H1 (cell line): ENCODE measurements at regions not wholly inside any gene's neighbourhood (a gene's known extent, or its start where the extent isn't known, plus 50 kb on each side); places are given as distances from the start of the nearest gene placed in this dataset.

Experiments used
- CTCF ChIA-PET: fragments of 300-600 bp; sonication (Branson Sonifier 250); formaldehyde crosslinking; loops from one replicate; lab custom pipeline; 2021; ENCODE audit not compliant: partially characterized antibody; lab: Charles Lee
- POLR2A ChIA-PET: fragments of 300-600 bp; sonication (Branson Sonifier 250); formaldehyde crosslinking; loops from one replicate; lab custom pipeline; 2021; ENCODE audit warnings: inconsistent platforms; ENCODE audit not compliant: partially characterized antibody; lab: Charles Lee
- DNase-seq, 2 experiments: peaks; one replicate each; pipeline versions ENCODE4 v3.0.0 to v3.0.0-alpha.2; 2010 to 2022; ENCODE audit warnings: low spot score in 2 of 2, low read depth in 1 of 2, mixed read lengths in 1 of 2
- FAIRE-seq: peaks from 2 replicates; lab custom pipeline; 2011; peaks lifted over from hg19 to GRCh38; lab: Jason Lieb, UNC
- H2AFZ ChIP-seq: 2 replicates; pipeline ENCODE4 v1.8.1; 2012; ENCODE audit warnings: low read length, inconsistent platforms
- H2AK5ac ChIP-seq: 2 replicates; pipeline ENCODE4 v1.6.1; 2013; ENCODE audit warnings: low read depth, low read length
- H2BK120ac ChIP-seq: replicated peaks from 2 replicates; pipeline ENCODE3; 2013; ENCODE audit warnings: low read depth, low read length, inconsistent platforms
- H2BK12ac ChIP-seq: 2 replicates; pipeline ENCODE4 v1.6.1; 2013; ENCODE audit warnings: low read depth, low read length
- H2BK15ac ChIP-seq: 2 replicates; pipeline ENCODE4 v1.6.1; 2013; ENCODE audit warnings: low read length
- H2BK20ac ChIP-seq: 2 replicates; pipeline ENCODE4 v1.6.1; 2013; ENCODE audit warnings: low read length
- H2BK5ac ChIP-seq: 2 replicates; pipeline ENCODE4 v1.6.1; 2013; ENCODE audit warnings: low read depth, low read length
- H3K14ac ChIP-seq: 2 replicates; pipeline ENCODE4 v1.6.1; 2013; ENCODE audit warnings: inconsistent platforms; ENCODE audit not compliant: insufficient read length
- H3K18ac ChIP-seq: 2 replicates; pipeline ENCODE4 v1.6.1; 2013; ENCODE audit warnings: low read length; ENCODE audit errors: extremely low read depth
- H3K23ac ChIP-seq: 2 replicates; pipeline ENCODE4 v1.6.1; 2013; ENCODE audit warnings: inconsistent platforms; ENCODE audit not compliant: insufficient read length
- H3K23me2 ChIP-seq: 2 replicates; pipeline ENCODE4 v1.6.1; 2013; ENCODE audit warnings: low read depth, low read length
- H3K27ac ChIP-seq: 2 replicates; pipeline ENCODE4 v1.6.1; 2011; ENCODE audit warnings: low read depth, low read length, inconsistent platforms
- H3K27me3 ChIP-seq, 4 experiments: replicated peaks in 1 of 4; 1 replicate in 1 of 4; 2 replicates in 3 of 4; pipeline versions ENCODE4 v1.6.1 to v1.8.1; 2011 to 2013; ENCODE audit warnings: low read length in 3 of 4, mild to moderate bottlenecking in 3 of 4, inconsistent platforms in 2 of 4, mixed read lengths in 2 of 4, moderate library complexity in 1 of 4; ENCODE audit not compliant: control insufficient read depth in 3 of 4, insufficient read depth in 3 of 4; ENCODE audit errors: extremely low read depth in 1 of 4
- H3K36me3 ChIP-seq, 4 experiments: 2 replicates each; pipeline versions ENCODE4 v1.6.1 to v1.8.1; 2011 to 2013; ENCODE audit warnings: mild to moderate bottlenecking in 4 of 4, low read length in 3 of 4, moderate library complexity in 2 of 4, control low read depth in 1 of 4, inconsistent platforms in 1 of 4; ENCODE audit not compliant: insufficient read depth in 4 of 4, control insufficient read depth in 2 of 4
- H3K4ac ChIP-seq: replicated peaks from 2 replicates; pipeline ENCODE3; 2013; ENCODE audit warnings: low read length, low read depth, mixed read lengths, inconsistent platforms; ENCODE audit not compliant: insufficient read length
- H3K4me1 ChIP-seq, 4 experiments: replicated peaks in 1 of 4; 1 replicate in 1 of 4; 2 replicates in 3 of 4; pipeline versions ENCODE4 v1.6.1 to v1.8.1; 2011 to 2013; ENCODE audit warnings: low read length in 3 of 4, inconsistent platforms in 2 of 4, mixed read lengths in 1 of 4; ENCODE audit not compliant: insufficient read depth in 4 of 4, control insufficient read depth in 3 of 4
- H3K4me2 ChIP-seq, 2 experiments: 2 replicates each; pipeline versions ENCODE4 v1.6.1 to v1.8.1; 2011 to 2013; ENCODE audit warnings: low read depth in 2 of 2, low read length in 2 of 2, control low read depth in 1 of 2, inconsistent platforms in 1 of 2, mild to moderate bottlenecking in 1 of 2; ENCODE audit not compliant: insufficient read depth in 1 of 2
- H3K4me3 ChIP-seq, 4 experiments: fragments of 200-600, 300-600 bp in 1 of 4; sonication (generic), shearing (Covaris generic), sonication (Bioruptor Twin) in 1 of 4; 2 replicates each; pipeline versions ENCODE4 v1.5.1 to v1.8.1; 2011 to 2016; ENCODE audit warnings: low read length in 4 of 4, low read depth in 3 of 4, control low read depth in 2 of 4, inconsistent platforms in 2 of 4, mild to moderate bottlenecking in 2 of 4, mixed read lengths in 1 of 4, moderate library complexity in 1 of 4; ENCODE audit not compliant: insufficient read depth in 2 of 4; ENCODE audit errors: extremely low read depth in 1 of 4
- H3K56ac ChIP-seq: replicated peaks from 2 replicates; pipeline ENCODE3; 2013; ENCODE audit warnings: low read depth, mild to moderate bottlenecking, mixed read lengths, low read length, inconsistent platforms; ENCODE audit not compliant: insufficient read length
- H3K79me1 ChIP-seq: 2 replicates; pipeline ENCODE4 v1.6.1; 2013; ENCODE audit warnings: low read depth, low read length, control low read depth
- H3K79me2 ChIP-seq, 2 experiments: 2 replicates each; pipeline versions ENCODE4 v1.6.1 to v1.8.1; 2012 to 2013; ENCODE audit warnings: low read length in 2 of 2, mild to moderate bottlenecking in 2 of 2, inconsistent platforms in 1 of 2; ENCODE audit not compliant: insufficient read depth in 2 of 2, control insufficient read depth in 1 of 2
- H3K9ac ChIP-seq, 4 experiments: replicated peaks in 1 of 4; 1 replicate in 1 of 4; 2 replicates in 3 of 4; pipeline versions ENCODE4 v1.6.1 to v1.8.1; 2011 to 2013; ENCODE audit warnings: low read depth in 3 of 4, low read length in 3 of 4, control low read depth in 2 of 4, mild to moderate bottlenecking in 2 of 4, moderate library complexity in 2 of 4, inconsistent platforms in 1 of 4; ENCODE audit errors: extremely low read depth in 1 of 4
- H3K9me3 ChIP-seq, 2 experiments: 2 replicates each; pipeline versions ENCODE4 v1.6.1 to v1.8.1; 2012 to 2013; ENCODE audit warnings: mild to moderate bottlenecking in 2 of 2, moderate library complexity in 2 of 2, control low read depth in 1 of 2, inconsistent platforms in 1 of 2, low read depth in 1 of 2, low read length in 1 of 2, mixed read lengths in 1 of 2; ENCODE audit not compliant: insufficient read depth in 2 of 2
- H4K20me1 ChIP-seq, 2 experiments: replicated peaks in 1 of 2; 2 replicates each; pipeline versions ENCODE3 to v1.8.1; 2011 to 2013; ENCODE audit warnings: inconsistent platforms in 2 of 2, low read length in 2 of 2, mild to moderate bottlenecking in 1 of 2; ENCODE audit not compliant: insufficient read depth in 2 of 2, control insufficient read depth in 1 of 2
- H4K5ac ChIP-seq: 2 replicates; pipeline ENCODE4 v1.6.1; 2013; ENCODE audit warnings: low read length, low read depth, mixed read lengths, inconsistent platforms; ENCODE audit not compliant: insufficient read length
- H4K8ac ChIP-seq: 2 replicates; pipeline ENCODE4 v1.8.0; 2013; ENCODE audit warnings: mild to moderate bottlenecking, moderate library complexity, low read length, inconsistent platforms; ENCODE audit not compliant: insufficient read depth; ENCODE audit errors: extremely low read depth
- H4K91ac ChIP-seq: replicated peaks from 2 replicates; pipeline ENCODE3; 2013; ENCODE audit warnings: low read length, mixed read lengths, inconsistent platforms; ENCODE audit not compliant: insufficient read length
- BRCA1 ChIP-seq: IDR thresholded peaks from 2 replicates; pipeline ENCODE4 v1.6.1; 2012; ENCODE audit warnings: low read depth, low read length, improper control_type of control experiment
- CEBPB ChIP-seq: IDR thresholded peaks from 2 replicates; pipeline ENCODE4 v1.6.1; 2012; ENCODE audit warnings: low read depth, low read length
- CHD2 ChIP-seq: IDR thresholded peaks from 2 replicates; pipeline ENCODE4 v1.6.1; 2012; ENCODE audit warnings: low read length, improper control_type of control experiment
- CREB1 ChIP-seq: IDR thresholded peaks from 2 replicates; pipeline ENCODE4 v1.6.1; 2012; ENCODE audit warnings: inconsistent platforms
- EP300 ChIP-seq, 2 experiments: IDR thresholded peaks; 1 replicate in 1 of 2; 2 replicates in 1 of 2; pipeline ENCODE4 v1.6.1; 2011 to 2012; ENCODE audit warnings: low read depth in 2 of 2, low read length in 2 of 2, mild to moderate bottlenecking in 2 of 2, borderline replicate concordance in 1 of 2, inconsistent platforms in 1 of 2, moderate library complexity in 1 of 2
- KDM1A ChIP-seq: fragments of 200-600, 300-600 bp; sonication (generic); IDR thresholded peaks from 2 replicates; pipeline ENCODE4 v1.7.1; 2016; ENCODE audit warnings: mild to moderate bottlenecking, low read length, borderline replicate concordance
- MAFK ChIP-seq: IDR thresholded peaks from 2 replicates; pipeline ENCODE4 v1.6.1; 2012; ENCODE audit warnings: low read depth, mild to moderate bottlenecking, improper control_type of control experiment, low read length
- SIN3A ChIP-seq, 2 experiments: IDR thresholded peaks in 1 of 2; conservative IDR thresholded peaks in 1 of 2; 2 replicates each; pipeline ENCODE4 v1.6.1; 2011 to 2012; ENCODE audit warnings: low read length in 2 of 2, improper control_type of control experiment in 1 of 2, low read depth in 1 of 2, mild to moderate bottlenecking in 1 of 2
- SIX5 ChIP-seq: IDR thresholded peaks from 2 replicates; pipeline ENCODE4 v1.6.1; 2011; ENCODE audit warnings: mild to moderate bottlenecking, low read depth, low read length
- SRF ChIP-seq: IDR thresholded peaks from 2 replicates; pipeline ENCODE4 v1.6.1; 2011; ENCODE audit warnings: mild to moderate bottlenecking, low read depth, low read length, moderate library complexity
- TAF1 ChIP-seq: IDR thresholded peaks from 2 replicates; pipeline ENCODE4 v1.6.1; 2011; ENCODE audit warnings: mild to moderate bottlenecking, low read depth, low read length
- WGBS, 2 experiments: shearing (Covaris generic) in 1 of 2; methylation state at CpG; one replicate each; pipeline versions ENCODE4 v1.1.6 to v1.1.7; 2013 to 2015; ENCODE audit warnings: low lambda C conversion rate in 2 of 2, mixed read lengths in 2 of 2, inconsistent platforms in 1 of 2, low coverage in 1 of 2, missing lambda C conversion rate in 1 of 2; ENCODE audit not compliant: insufficient replicate concordance in 2 of 2, insufficient coverage in 1 of 2, insufficient read length in 1 of 2; ENCODE audit errors: extremely low coverage in 1 of 2, missing lambda C conversion rate in 1 of 2; 5-methylcytosine and 5-hydroxymethylcytosine counted together

- Histone ChIP-seq H3K4ac (no peak overlapping the region), H3K18ac (no peak overlapping the region), H3K23me2 (peaks cover 4% of the 10 kb centered on the region), H3K27me3 (peaks cover 11 to 23% (median 17%) of the 10 kb centered on the region in 4 experiments), H2BK15ac (no peak overlapping the region), H3K27ac (no peak overlapping the region), H2AK5ac (no peak overlapping the region), H3K4me3 (no peak overlapping the region), H2BK120ac (no peak overlapping the region), H4K91ac (no peak overlapping the region), H2BK5ac (no peak overlapping the region), H3K14ac (no peak overlapping the region), H3K79me1 (no peaks in the 10 kb centered on the region), H3K4me2 (no peak overlapping the region), H4K5ac (no peak overlapping the region), H3K9me3 (no peaks in the 10 kb centered on the region; a peak in 1 of 4 replicates), H3K23ac (no peak overlapping the region), H3K79me2 (no peaks in the 10 kb centered on the region), H4K20me1 (no peaks in the 10 kb centered on the region), H2AFZ (no peak overlapping the region), H3K56ac (no peak overlapping the region), H3K4me1 (peaks cover 0 to 7% (median 2%) of the 10 kb centered on the region in 4 experiments; a peak in 4 of 7 replicates), H4K8ac (no peak overlapping the region), H3K9ac (no peak overlapping the region), H2BK12ac (no peak overlapping the region), H2BK20ac (no peak overlapping the region), H3K36me3 (no peaks in the 10 kb centered on the region; a peak in 1 of 8 replicates)
- TF ChIP-seq MAFK = no peak
- no peak for TF ChIP-seq TAF1
- TF ChIP-seq KDM1A = no peak
- no peak for TF ChIP-seq SIN3A (conservative IDR thresholded peaks at IDR 0.05 in 1 of 2, IDR thresholded peaks at IDR 0.05 in 1 of 2; ENCODE audit: low read depth in 1 of 2, low read length in 2 of 2)
- no peak for TF ChIP-seq CHD2
- no peak for TF ChIP-seq EP300 (IDR thresholded peaks at IDR 0.05; ENCODE audit: borderline replicate concordance in 1 of 2, low read depth in 2 of 2, low read length in 2 of 2)
- TF ChIP-seq SRF = no peak
- TF ChIP-seq SIX5 = no peak
- no peak for TF ChIP-seq BRCA1
- no peak for TF ChIP-seq CREB1
- TF ChIP-seq CEBPB = no peak
- FAIRE-seq (no peak), DNase-seq (no peak)
- CTCF ChIA-PET = no interaction called here
- 25% methylated on average over 1 of the region's 1 CpG; no CpG with 5 or more reads in 1 of the 2 experiments for WGBS, 2 experiments
- POLR2A ChIA-PET = no interaction called here
Observed at GRCh38 chr4:110414561-110414920, 61.4 kb upstream of the ENPEP start.
